K562 (cell line): ENCODE measurements at regions not wholly inside any gene's neighbourhood (a gene's known extent, or its start where the extent isn't known, plus 50 kb on each side); places are given as distances from the start of the nearest gene placed in this dataset.

Source experiments
- ATAC-seq: fragments of 200-7000 bp; cut with Tn5 transposase; 3 replicates; pipeline ENCODE4 v1.9.1; 2020; ENCODE audit warnings: moderate library complexity
- BruUV-seq: library from RNA; stranded (reverse); fragments of 400-500 nt; replicated peaks from 2 replicates; lab custom pipeline; 2021; lab: Mats Ljungman, UMichigan
- CTCF ChIA-PET: fragments of 300-600 bp; formaldehyde crosslinking; extraction: SDS; loops from one replicate; lab custom pipeline; 2021; ENCODE audit warnings: low intra/inter-chr PET ratio; lab: Yijun Ruan, JAX
- POLR2A ChIA-PET: fragments of 300-600, 350-650 bp; sonication (Branson Sonifier 250); formaldehyde crosslinking; extraction: SDS; loops from one replicate; lab custom pipeline; 2021; ENCODE audit warnings: antibody characterized with exemption, inconsistent platforms; lab: Yijun Ruan, JAX
- DNase-seq, 4 experiments: peaks; one replicate each; pipeline versions ENCODE4 v3.0.0 to v3.0.0-alpha.2; 2011 to 2018; ENCODE audit warnings: low spot score in 3 of 4, mixed read lengths in 3 of 4; ENCODE audit errors: extremely low read depth in 1 of 4
- FAIRE-seq: peaks from 2 replicates; lab custom pipeline; 2011; peaks lifted over from hg19 to GRCh38; lab: Jason Lieb, UNC
- H2AFZ ChIP-seq: 2 replicates; pipeline ENCODE4 v1.6.0; 2011; ENCODE audit warnings: low read depth, low read length, control low read depth, inconsistent platforms
- H3K27ac ChIP-seq: fragments of 200-600 bp; 3 replicates; pipeline ENCODE4 v1.8.0; 2011; ENCODE audit warnings: low read depth, mild to moderate bottlenecking, control low read depth, inconsistent platforms, low read length, moderate library complexity, mixed read lengths; ENCODE audit errors: extremely low read depth
- H3K27me3 ChIP-seq, 2 experiments: fragments of 300-600 bp in 1 of 2; 2 replicates in 1 of 2; 3 replicates in 1 of 2; pipeline versions ENCODE4 v1.6.0 to v1.8.0; 2011; ENCODE audit warnings: inconsistent platforms in 2 of 2, low read length in 2 of 2, mild to moderate bottlenecking in 1 of 2, mixed read lengths in 1 of 2, moderate library complexity in 1 of 2; ENCODE audit not compliant: control insufficient read depth in 2 of 2, insufficient read depth in 2 of 2
- H3K36me3 ChIP-seq: fragments of 300-600 bp; 3 replicates; pipeline ENCODE4 v1.8.0; 2011; ENCODE audit warnings: mild to moderate bottlenecking, low read length, inconsistent platforms; ENCODE audit not compliant: control insufficient read depth, insufficient read depth
- H3K4me1 ChIP-seq, 2 experiments: fragments of 200-600 bp in 1 of 2; replicated peaks in 1 of 2; 2 replicates in 1 of 2; 3 replicates in 1 of 2; pipeline versions ENCODE4 v1.5.1 to v1.8.0; 2011; ENCODE audit warnings: inconsistent platforms in 2 of 2, low read length in 2 of 2, mild to moderate bottlenecking in 1 of 2, mixed read lengths in 1 of 2, moderate library complexity in 1 of 2; ENCODE audit not compliant: control insufficient read depth in 2 of 2, insufficient read depth in 2 of 2
- H3K4me2 ChIP-seq: 2 replicates; pipeline ENCODE4 v1.6.1; 2011; ENCODE audit warnings: low read length, control low read depth, inconsistent platforms, mixed read lengths; ENCODE audit not compliant: insufficient read depth
- H3K4me3 ChIP-seq: fragments of 200-600 bp; sonication (generic), shearing (Covaris generic); 2 replicates; pipeline ENCODE4 v1.5.1; 2016; ENCODE audit warnings: control low read depth, inconsistent platforms
- H3K79me2 ChIP-seq: fragments of 200-600 bp; 3 replicates; pipeline ENCODE4 v1.8.0; 2011; ENCODE audit warnings: low read length, inconsistent platforms; ENCODE audit not compliant: control insufficient read depth, insufficient read depth
- H3K9ac ChIP-seq, 2 experiments: 2 replicates each; pipeline versions ENCODE4 v1.6.0 to v1.6.1; 2011; ENCODE audit warnings: low read depth in 2 of 2, low read length in 2 of 2, control low read depth in 1 of 2, inconsistent platforms in 1 of 2, mild to moderate bottlenecking in 1 of 2, mixed read lengths in 1 of 2; ENCODE audit not compliant: insufficient read depth in 1 of 2
- H3K9me1 ChIP-seq: one replicate; pipeline ENCODE4 v1.6.0; 2011; ENCODE audit warnings: inconsistent platforms, mild to moderate bottlenecking, low read length, moderate library complexity; ENCODE audit not compliant: control insufficient read depth, insufficient read depth
- H3K9me3 ChIP-seq: replicated peaks from 2 replicates; pipeline ENCODE4 v1.5.1; 2011; ENCODE audit warnings: low read depth, low read length, inconsistent platforms; ENCODE audit not compliant: control insufficient read depth, insufficient read depth
- H4K20me1 ChIP-seq: replicated peaks from 2 replicates; pipeline ENCODE4 v1.6.1; 2011; ENCODE audit warnings: low read length, inconsistent platforms, mixed read lengths; ENCODE audit not compliant: control insufficient read depth, insufficient read depth
- ARID1B ChIP-seq: fragments of 450-650 bp; IDR thresholded peaks from 2 replicates; pipeline ENCODE4 v1.6.1; 2016; ENCODE audit warnings: antibody characterized with exemption, mild to moderate bottlenecking, inconsistent platforms
- DDX20 ChIP-seq: fragments of 450-650 bp; IDR thresholded peaks from 2 replicates; pipeline ENCODE4 v1.6.1; 2016; ENCODE audit warnings: missing genetic modification characterization, low read depth, mild to moderate bottlenecking, missing compliant biosample characterization, moderate library complexity
- E2F4 ChIP-seq: sonication (generic); formaldehyde crosslinking; IDR thresholded peaks from 2 replicates; pipeline ENCODE4 v1.8.0; 2022; ENCODE audit warnings: mild to moderate bottlenecking, low read depth, missing genetic modification reagents
- E4F1 ChIP-seq: fragments of 250-450 bp; sonication (Bioruptor Pico); IDR thresholded peaks from 2 replicates; pipeline ENCODE4 v1.5.0; 2021; ENCODE audit warnings: mild to moderate bottlenecking, borderline replicate concordance
- HMG20A ChIP-seq: fragments of 450-650 bp; formaldehyde crosslinking; conservative IDR thresholded peaks from 2 replicates; pipeline ENCODE4 v1.4.0; 2020; ENCODE audit warnings: mild to moderate bottlenecking, mixed read lengths
- HNRNPUL1 ChIP-seq: fragments of 200-400 bp; formaldehyde crosslinking; IDR thresholded peaks from 2 replicates; pipeline ENCODE4 v1.6.1; 2017; ENCODE audit warnings: low read length
- LEF1 ChIP-seq: fragments of 450-650 bp; IDR thresholded peaks from 2 replicates; pipeline ENCODE4 v1.6.1; 2016; ENCODE audit warnings: mild to moderate bottlenecking
- NFYB ChIP-seq: IDR thresholded peaks from 2 replicates; pipeline ENCODE4 v1.6.1; 2011; ENCODE audit warnings: mild to moderate bottlenecking, moderate library complexity; ENCODE audit not compliant: insufficient read length; ENCODE audit errors: extremely low read depth
- PHB ChIP-seq: fragments of 250-450 bp; sonication (Bioruptor Pico); IDR thresholded peaks from 2 replicates; pipeline ENCODE4 v1.5.0; 2021
- POLR2A ChIP-seq: fragments of 450-650 bp; conservative IDR thresholded peaks from 2 replicates; pipeline ENCODE4 v1.6.1; 2016
- RBM39 ChIP-seq: fragments of 200-400 bp; formaldehyde crosslinking; optimal IDR thresholded peaks from 2 replicates; pipeline ENCODE3; 2018; ENCODE audit warnings: low read depth, low read length
- STAT5B ChIP-seq: fragments of 250-450 bp; sonication (Bioruptor Pico); IDR thresholded peaks from 2 replicates; pipeline ENCODE4 v1.8.0; 2021; ENCODE audit warnings: mild to moderate bottlenecking, inconsistent platforms
- TRIM28 ChIP-seq: fragments of 450-650 bp; IDR thresholded peaks from 2 replicates; pipeline ENCODE4 v1.6.1; 2017
- UBTF ChIP-seq, 2 experiments: IDR thresholded peaks; 2 replicates each; pipeline ENCODE4 v1.6.1; 2012; ENCODE audit warnings: improper control_type of control experiment in 2 of 2, low read depth in 2 of 2, low read length in 2 of 2, borderline replicate concordance in 1 of 2
- ZBTB7A ChIP-seq: IDR thresholded peaks from 2 replicates; pipeline ENCODE4 v1.6.1; 2011; ENCODE audit warnings: low read depth, mild to moderate bottlenecking, low read length, moderate library complexity, borderline replicate concordance; ENCODE audit not compliant: control insufficient read depth
- ZKSCAN3 ChIP-seq: fragments of 250-450 bp; sonication (Bioruptor Pico); IDR thresholded peaks from 2 replicates; pipeline ENCODE4 v1.4.0; 2020
- ZNF347 ChIP-seq: fragments of 450-650 bp; formaldehyde crosslinking; IDR thresholded peaks from 2 replicates; pipeline ENCODE4 v1.4.0; 2020; ENCODE audit warnings: low read depth, mild to moderate bottlenecking, moderate library complexity
- ZNF77 ChIP-seq: fragments of 250-450 bp; sonication (Bioruptor Pico); IDR thresholded peaks from 2 replicates; pipeline ENCODE4 v1.5.0; 2020
- WGBS: fragments of 100-300 bp; shearing (Covaris generic); methylation state at CpG from one replicate; pipeline ENCODE4 v1.1.6; 2016; ENCODE audit warnings: low coverage, mixed read lengths; ENCODE audit not compliant: insufficient coverage; ENCODE audit errors: missing lambda C conversion rate; 5-methylcytosine and 5-hydroxymethylcytosine counted together
- in situ Hi-C: fragments of 300-500 bp; cut with MboI; formaldehyde crosslinking; loops from 4 replicates; pipeline ENCODE4 v1.15.0; 2018; ENCODE audit warnings: inconsistent platforms, mixed read lengths
- intact Hi-C: fragments of 100-400 bp; cut with micrococcal nuclease; formaldehyde crosslinking; loops from 2 replicates; pipeline ENCODE4 v1.14.2; 2022

GRCh38 chr1:221308534-221309511 lies 429.6 kb downstream of the HLX start:
- no peak overlapping the region for H3K4me2 ChIP-seq
- no peaks in the 10 kb centered on the region for H3K36me3 ChIP-seq
- H4K20me1 ChIP-seq = no peaks in the 10 kb centered on the region
- no TSS peak for BruUV-seq
- FAIRE-seq = no peak
- H3K4me1 ChIP-seq = no peaks in the 10 kb centered on the region
- no peaks in the 10 kb centered on the region for H3K9me3 ChIP-seq
- TF ChIP-seq HNRNPUL1 (no peak), RBM39 (no peak), HMG20A (no peak), E2F4 (CRISPR knock-in tag) (no peak), STAT5B (CRISPR knock-in tag) (no peak), POLR2A (no peak), DDX20 (tag) (no peak), TRIM28 (no peak), E4F1 (CRISPR knock-in tag) (no peak), LEF1 (no peak), ZBTB7A (no peak), ARID1B (no peak), ZNF77 (no peak), UBTF (IDR thresholded peaks at IDR 0.05; ENCODE audit: borderline replicate concordance in 1 of 2, low read depth in 2 of 2, low read length in 2 of 2) (no peak), NFYB (no peak), ZKSCAN3 (CRISPR knock-in tag) (no peak), ZNF347 (no peak), PHB (CRISPR knock-in tag) (no peak)
- TF ChIP-seq, all 486 proteins: peak for 0
- Histone ChIP-seq H3K9ac (no peak overlapping the region), H3K27me3 (no peaks in the 10 kb centered on the region), H3K79me2 (no peaks in the 10 kb centered on the region), H3K4me3 (no peak overlapping the region), H2AFZ (no peak overlapping the region), H3K27ac (no peak overlapping the region), H3K9me1 (no peaks in the 10 kb centered on the region)
- POLR2A ChIA-PET = no interaction called here
- CTCF ChIA-PET = no interaction called here
- no peak for DNase-seq
- in situ Hi-C loops (no loop called here), intact Hi-C loops (no loop called here)
- 0% methylated on average over 10 of the region's 10 CpGs for WGBS
- ATAC-seq = no peak
